Stimulated activated CD8-positive, alpha-beta memory T cell treated with anti-CD3 and anti-CD28 coated beads, Interleukin-4, amount 100 ng/mL, for 24 hours (primary cell): ENCODE measurements at regions not wholly inside any gene's neighbourhood (a gene's known extent, or its start where the extent isn't known, plus 50 kb on each side); places are given as distances from the start of the nearest gene placed in this dataset.

Experiments used
- DNase-seq: peaks from one replicate; pipeline ENCODE4 v3.0.0-alpha.2; 2020; ENCODE audit warnings: low read depth

GRCh38 chr5:165665735-165666400, 2160.4 kb downstream of the MAT2B start:
- no peak for DNase-seq

- no peak for DNase-seq
These were observed 2168.1 kb downstream of the MAT2B start for GRCh38 chr5:165673499-165673898.

GRCh38 chr5:165695796-165696195, 2190.4 kb downstream of the MAT2B start:
- DNase-seq = no peak

GRCh38 chr5:165705960-165706359, 2200.5 kb downstream of the MAT2B start:
- DNase-seq = no peak

- no peak for DNase-seq
These were observed 2206.6 kb downstream of the MAT2B start for GRCh38 chr5:165712011-165712410.

- no peak for DNase-seq
These were observed 2209.2 kb downstream of the MAT2B start for GRCh38 chr5:165714598-165714997.

GRCh38 chr5:165720901-165721300, 2215.5 kb downstream of the MAT2B start:
- no peak for DNase-seq

- DNase-seq = no peak
These were observed 2217.0 kb downstream of the MAT2B start for GRCh38 chr5:165722401-165722800.

GRCh38 chr5:165723931-165724330, 2218.5 kb downstream of the MAT2B start:
- DNase-seq = no peak

GRCh38 chr5:165728425-165728824, 2223.0 kb downstream of the MAT2B start:
- no peak for DNase-seq

- no peak for DNase-seq
These were observed 2230.0 kb downstream of the MAT2B start for GRCh38 chr5:165735388-165735787.

GRCh38 chr5:165739079-165739741, 2233.8 kb downstream of the MAT2B start:
- no peak for DNase-seq

GRCh38 chr5:165757791-165758190, 2252.4 kb downstream of the MAT2B start:
- DNase-seq = no peak

GRCh38 chr5:165775111-165775510, 2269.7 kb downstream of the MAT2B start:
- no peak for DNase-seq

- no peak for DNase-seq
These were observed 2274.1 kb downstream of the MAT2B start for GRCh38 chr5:165779505-165779904.

- no peak for DNase-seq
These were observed 2275.5 kb downstream of the MAT2B start for GRCh38 chr5:165780901-165781300.

- no peak for DNase-seq
These were observed 2276.3 kb downstream of the MAT2B start for GRCh38 chr5:165781738-165782137.

- DNase-seq = no peak
These were observed 2277.6 kb downstream of the MAT2B start for GRCh38 chr5:165783024-165783423.

- no peak for DNase-seq
These were observed 2280.7 kb downstream of the MAT2B start for GRCh38 chr5:165786073-165786472.

GRCh38 chr5:165795073-165795472, 2289.7 kb downstream of the MAT2B start:
- DNase-seq = no peak

GRCh38 chr5:165805756-165806155, 2300.3 kb downstream of the MAT2B start:
- no peak for DNase-seq

- no peak for DNase-seq
These were observed 2302.9 kb downstream of the MAT2B start for GRCh38 chr5:165808335-165808734.

GRCh38 chr5:165809914-165810313, 2304.5 kb downstream of the MAT2B start:
- no peak for DNase-seq

GRCh38 chr5:165829504-165829903, 2324.1 kb downstream of the MAT2B start:
- no peak for DNase-seq
